B cell (primary cell): ENCODE measurements at regions not wholly inside any gene's neighbourhood (a gene's known extent, or its start where the extent isn't known, plus 50 kb on each side); places are given as distances from the start of the nearest gene placed in this dataset.

Experiments
- ATAC-seq: fragments of 200-7000 bp; cut with Tn5 transposase; one replicate; pipeline ENCODE4 v1.10.0; 2021; ENCODE audit warnings: low read depth, mild to moderate bottlenecking, moderate number of reproducible peaks, moderate library complexity
- CTCF ChIA-PET: fragments of 350-600 bp; sonication (Branson Sonifier 250); formaldehyde crosslinking; loops from one replicate; lab custom pipeline; 2021; ENCODE audit warnings: antibody characterized with exemption, inconsistent platforms; lab: Charles Lee
- POLR2A ChIA-PET: fragments of 350-600 bp; sonication (Branson Sonifier 250); formaldehyde crosslinking; loops from one replicate; lab custom pipeline; 2021; ENCODE audit warnings: antibody characterized with exemption; lab: Charles Lee
- DNase-seq: peaks from one replicate; pipeline ENCODE4 v3.0.0; 2013
- H2AFZ ChIP-seq: 2 replicates; pipeline ENCODE4 v1.6.1; 2012; ENCODE audit warnings: mild to moderate bottlenecking, low read depth, low read length; ENCODE audit not compliant: insufficient read depth, poor library complexity, severe bottlenecking
- H3K27ac ChIP-seq, 2 donors: 1 replicate in 1 of 2; 2 replicates in 1 of 2; pipeline ENCODE4 v1.5.1; 2012 to 2013; ENCODE audit warnings: low read length in 2 of 2, mild to moderate bottlenecking in 2 of 2, moderate library complexity in 1 of 2
- H3K27me3 ChIP-seq, 4 experiments: fragments of 200-600 bp in 1 of 4; sonication (generic) in 1 of 4; replicated peaks in 1 of 4; 1 replicate in 2 of 4; 2 replicates in 2 of 4; pipeline versions ENCODE4 v1.6.1 to v1.7.0; 2013 to 2016; ENCODE audit warnings: low read length in 3 of 4, mild to moderate bottlenecking in 2 of 4, mixed read lengths in 1 of 4, moderate library complexity in 1 of 4; ENCODE audit not compliant: insufficient read depth in 4 of 4, control insufficient read depth in 3 of 4; ENCODE audit errors: control extremely low read depth in 1 of 4
- H3K36me3 ChIP-seq, 2 experiments: replicated peaks in 1 of 2; 1 replicate in 1 of 2; 2 replicates in 1 of 2; pipeline versions ENCODE4 v1.6.1 to v1.7.1; 2013; ENCODE audit warnings: low read length in 1 of 2; ENCODE audit not compliant: insufficient read depth in 2 of 2, control insufficient read depth in 1 of 2; ENCODE audit errors: control extremely low read depth in 1 of 2, extremely low read depth in 1 of 2
- H3K4me1 ChIP-seq, 2 donors: fragments of 200-600 bp in 1 of 2; sonication (generic) in 1 of 2; 1 replicate in 1 of 2; 2 replicates in 1 of 2; pipeline versions ENCODE4 v1.5.1 to v1.6.1; 2013 to 2017; ENCODE audit warnings: low read length in 2 of 2; ENCODE audit not compliant: control insufficient read depth in 2 of 2, insufficient read depth in 2 of 2
- H3K4me2 ChIP-seq: replicated peaks from 2 replicates; pipeline ENCODE3; 2012; ENCODE audit warnings: mild to moderate bottlenecking, low read depth, low read length; ENCODE audit not compliant: poor library complexity, severe bottlenecking
- H3K4me3 ChIP-seq, 5 experiments: fragments of 200-600 bp in 1 of 5; sonication (generic) in 1 of 5; 1 replicate in 3 of 5; 2 replicates in 2 of 5; pipeline versions ENCODE4 v1.5.1 to v1.7.0; 2011 to 2016; ENCODE audit warnings: low read length in 4 of 5, mild to moderate bottlenecking in 4 of 5, low read depth in 2 of 5, control low read depth in 1 of 5, moderate library complexity in 1 of 5; ENCODE audit not compliant: insufficient read depth in 1 of 5; ENCODE audit errors: control extremely low read depth in 1 of 5, extremely low read depth in 1 of 5
- H3K79me2 ChIP-seq: fragments of 200-600 bp; sonication (generic); one replicate; pipeline ENCODE4 v1.6.0; 2016; ENCODE audit warnings: low read length; ENCODE audit not compliant: control insufficient read depth, insufficient read depth
- H3K9ac ChIP-seq: fragments of 200-600 bp; sonication (generic); 2 replicates; pipeline ENCODE4 v1.6.1; 2017; ENCODE audit warnings: mild to moderate bottlenecking, low read length, moderate library complexity
- H3K9me3 ChIP-seq, 3 donors: one replicate each; pipeline versions ENCODE4 v1.6.1 to v1.7.1; 2013; ENCODE audit warnings: low read length in 2 of 3; ENCODE audit not compliant: control insufficient read depth in 2 of 3, insufficient read depth in 1 of 3; ENCODE audit errors: control extremely low read depth in 1 of 3
- H4K20me1 ChIP-seq: 2 replicates; pipeline ENCODE4 v1.6.0; 2012; ENCODE audit warnings: mild to moderate bottlenecking, low read length; ENCODE audit not compliant: insufficient read depth, control insufficient read depth, poor library complexity, severe bottlenecking
- H3K27ac Mint-ChIP-seq: one replicate; pipeline ENCODE4 v1.8.0; 2021; ENCODE audit warnings: mixed read lengths
- H3K27me3 Mint-ChIP-seq: one replicate; pipeline ENCODE4 v1.8.0; 2021; ENCODE audit warnings: mixed read lengths
- H3K4me1 Mint-ChIP-seq: one replicate; pipeline ENCODE4 v1.8.0; 2021; ENCODE audit warnings: mixed read lengths
- H3K4me3 Mint-ChIP-seq: one replicate; pipeline ENCODE4 v1.8.0; 2021; ENCODE audit warnings: mixed read lengths
- H3K9me3 Mint-ChIP-seq: one replicate; pipeline ENCODE4 v1.8.0; 2022; ENCODE audit warnings: mixed read lengths; ENCODE audit not compliant: insufficient read depth
- CTCF ChIP-seq: fragments of 200-600 bp; IDR thresholded peaks from one replicate; pipeline ENCODE4 v1.8.0; 2022; ENCODE audit warnings: antibody characterized with exemption, mild to moderate bottlenecking
- EZH2 ChIP-seq: IDR thresholded peaks from 2 replicates; pipeline ENCODE4 v1.6.1; 2012; ENCODE audit warnings: borderline replicate concordance, low read depth, mild to moderate bottlenecking, moderate library complexity, low read length; ENCODE audit not compliant: insufficient read depth, poor library complexity, severe bottlenecking
- WGBS: methylation state at CpG from one replicate; pipeline ENCODE4 v1.1.5; 2013; ENCODE audit warnings: missing lambda C conversion rate; ENCODE audit not compliant: insufficient coverage; 5-methylcytosine and 5-hydroxymethylcytosine counted together
- intact Hi-C: fragments of 100-400 bp; cut with micrococcal nuclease; formaldehyde crosslinking; loops from one replicate; pipeline ENCODE4 v1.10.0; 2022

GRCh38 chr5:172588380-172588779 is 52.7 kb upstream of the NEURL1B start:
- no peaks in the 10 kb centered on the region for H3K36me3 ChIP-seq
- no peaks in the 10 kb centered on the region for H3K4me1 Mint-ChIP-seq

GRCh38 chr5:172587061-172587405 is 54.0 kb upstream of the NEURL1B start:
- Mint-ChIP-seq H3K27ac (no peak overlapping the region), H3K4me3 (no peak overlapping the region), H3K4me1 (no peaks in the 10 kb centered on the region), H3K27me3 (peaks cover 28% of the 10 kb centered on the region), H3K9me3 (no peaks in the 10 kb centered on the region)
- no peak overlapping the region for H3K9ac ChIP-seq
- H3K79me2 ChIP-seq: no peaks in the 10 kb centered on the region
- no peak overlapping the region for H3K27ac ChIP-seq
- H2AFZ ChIP-seq: no peak overlapping the region
- CTCF ChIA-PET: no interaction called here
- H3K4me2 ChIP-seq: no peak overlapping the region
- no peaks in the 10 kb centered on the region for H3K27me3 ChIP-seq
- TF ChIP-seq CTCF (no peak), EZH2 (no peak)
- DNase-seq (no peak), ATAC-seq (no peak)
- POLR2A ChIA-PET: no interaction called here
- 67% methylated on average over 7 of the region's 8 CpGs for WGBS
- no peaks in the 10 kb centered on the region for H3K36me3 ChIP-seq
- no peaks in the 10 kb centered on the region for H3K9me3 ChIP-seq
- no peak overlapping the region for H3K4me3 ChIP-seq
- intact Hi-C loops: no loop called here
- no peaks in the 10 kb centered on the region for H3K4me1 ChIP-seq
- H4K20me1 ChIP-seq: no peaks in the 10 kb centered on the region

More at GRCh38 chr5:172588380-172588779, 52.7 kb upstream of the NEURL1B start:
- Histone ChIP-seq H3K9me3 (no peaks in the 10 kb centered on the region), H3K79me2 (no peaks in the 10 kb centered on the region), H4K20me1 (no peaks in the 10 kb centered on the region), H3K27ac (no peak overlapping the region), H3K27me3 (no peaks in the 10 kb centered on the region), H3K4me3 (no peak overlapping the region), H2AFZ (no peak overlapping the region), H3K4me2 (no peak overlapping the region), H3K4me1 (no peaks in the 10 kb centered on the region), H3K9ac (no peak overlapping the region)
- no peak overlapping the region for H3K4me3 Mint-ChIP-seq
- no peak for ATAC-seq
- H3K27ac Mint-ChIP-seq: no peak overlapping the region
- 88% methylated on average over 7 of the region's 7 CpGs for WGBS
- ChIA-PET POLR2A (no interaction called here), CTCF (no interaction called here)
- TF ChIP-seq EZH2 (no peak), CTCF (no peak)
- H3K9me3 Mint-ChIP-seq: no peaks in the 10 kb centered on the region
- peaks cover 18% of the 10 kb centered on the region for H3K27me3 Mint-ChIP-seq
- no peak for DNase-seq
- intact Hi-C loops: no loop called here
